BE2C (cell line): ENCODE measurements at regions not wholly inside any gene's neighbourhood (a gene's known extent, or its start where the extent isn't known, plus 50 kb on each side); places are given as distances from the start of the nearest gene placed in this dataset.

Experiments
- DNase-seq: peaks from one replicate; pipeline ENCODE4 v3.0.0-alpha.2; 2020
- H3K27me3 ChIP-seq: fragments of 250-450 bp; sonication (Bioruptor Pico); 2 replicates; pipeline ENCODE4 v1.5.1; 2020; ENCODE audit warnings: mild to moderate bottlenecking
- H3K36me3 ChIP-seq: fragments of 250-450 bp; sonication (Bioruptor Pico); 2 replicates; pipeline ENCODE4 v1.5.1; 2020; ENCODE audit warnings: mild to moderate bottlenecking
- H3K4me1 ChIP-seq: fragments of 250-450 bp; sonication (Bioruptor Pico); 2 replicates; pipeline ENCODE4 v1.5.1; 2020
- H3K4me3 ChIP-seq: 2 replicates; pipeline ENCODE4 v1.5.1; 2011; ENCODE audit warnings: low read depth, low read length
- H3K9me3 ChIP-seq: fragments of 250-450 bp; sonication (Bioruptor Pico); 2 replicates; pipeline ENCODE4 v1.5.1; 2020
- TF ChIP-seq, protein P1 (sequence below): IDR thresholded peaks from 2 replicates; pipeline ENCODE4 v1.5.1; 2012; ENCODE audit warnings: mild to moderate bottlenecking, low read depth, low read length

DNA sequence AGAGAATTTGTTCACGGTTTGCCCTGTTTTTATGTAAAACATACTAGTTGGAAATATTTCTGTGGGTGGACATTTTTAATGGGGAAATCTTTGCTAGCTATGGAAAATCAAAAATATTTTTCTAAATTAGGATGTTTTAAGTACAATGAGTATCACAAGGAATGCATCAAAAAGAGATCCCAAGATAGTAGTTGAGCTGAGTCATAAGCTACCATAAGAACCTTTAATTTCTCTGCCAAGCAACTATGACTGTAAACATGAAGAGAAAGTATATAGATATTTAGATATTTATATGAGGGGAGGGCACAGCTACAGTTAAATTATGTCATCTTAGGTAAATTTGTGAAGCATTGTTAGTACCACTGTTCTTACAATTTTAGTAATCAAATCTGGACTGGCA is 646.2 kb downstream of the XIRP2 start:
- no peaks in the 10 kb centered on the region for H3K36me3 ChIP-seq
- TF ChIP-seq, protein P1, sequence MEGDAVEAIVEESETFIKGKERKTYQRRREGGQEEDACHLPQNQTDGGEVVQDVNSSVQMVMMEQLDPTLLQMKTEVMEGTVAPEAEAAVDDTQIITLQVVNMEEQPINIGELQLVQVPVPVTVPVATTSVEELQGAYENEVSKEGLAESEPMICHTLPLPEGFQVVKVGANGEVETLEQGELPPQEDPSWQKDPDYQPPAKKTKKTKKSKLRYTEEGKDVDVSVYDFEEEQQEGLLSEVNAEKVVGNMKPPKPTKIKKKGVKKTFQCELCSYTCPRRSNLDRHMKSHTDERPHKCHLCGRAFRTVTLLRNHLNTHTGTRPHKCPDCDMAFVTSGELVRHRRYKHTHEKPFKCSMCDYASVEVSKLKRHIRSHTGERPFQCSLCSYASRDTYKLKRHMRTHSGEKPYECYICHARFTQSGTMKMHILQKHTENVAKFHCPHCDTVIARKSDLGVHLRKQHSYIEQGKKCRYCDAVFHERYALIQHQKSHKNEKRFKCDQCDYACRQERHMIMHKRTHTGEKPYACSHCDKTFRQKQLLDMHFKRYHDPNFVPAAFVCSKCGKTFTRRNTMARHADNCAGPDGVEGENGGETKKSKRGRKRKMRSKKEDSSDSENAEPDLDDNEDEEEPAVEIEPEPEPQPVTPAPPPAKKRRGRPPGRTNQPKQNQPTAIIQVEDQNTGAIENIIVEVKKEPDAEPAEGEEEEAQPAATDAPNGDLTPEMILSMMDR: no peak
- H3K4me3 ChIP-seq: no peak overlapping the region
- H3K9me3 ChIP-seq: no peaks in the 10 kb centered on the region
- H3K4me1 ChIP-seq: no peaks in the 10 kb centered on the region
- DNase-seq: no peak
- no peaks in the 10 kb centered on the region for H3K27me3 ChIP-seq

DNA sequence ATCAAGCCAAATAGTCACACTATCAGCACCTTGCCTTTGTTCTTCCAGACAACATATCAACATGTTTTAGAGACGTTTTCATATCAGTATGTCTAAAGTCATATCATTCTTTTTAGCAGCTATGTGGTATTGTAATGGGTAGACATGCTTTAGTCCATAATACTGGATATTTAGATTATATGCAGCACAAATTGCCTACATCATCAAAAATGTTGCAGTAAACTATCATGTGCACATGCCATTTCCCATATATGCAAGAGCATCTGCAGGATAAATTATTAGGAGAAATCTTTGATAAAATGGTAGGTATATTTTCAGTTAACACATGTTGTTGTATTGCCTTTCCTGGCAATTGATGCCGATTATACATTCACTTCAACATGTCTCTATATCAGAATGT is 636.5 kb downstream of the XIRP2 start:
- H3K4me1 ChIP-seq: no peaks in the 10 kb centered on the region
- H3K27me3 ChIP-seq: no peaks in the 10 kb centered on the region
- H3K36me3 ChIP-seq: no peaks in the 10 kb centered on the region
- no peaks in the 10 kb centered on the region for H3K9me3 ChIP-seq
- DNase-seq: no peak
- no peak overlapping the region for H3K4me3 ChIP-seq
- TF ChIP-seq, protein P1: no peak

DNA sequence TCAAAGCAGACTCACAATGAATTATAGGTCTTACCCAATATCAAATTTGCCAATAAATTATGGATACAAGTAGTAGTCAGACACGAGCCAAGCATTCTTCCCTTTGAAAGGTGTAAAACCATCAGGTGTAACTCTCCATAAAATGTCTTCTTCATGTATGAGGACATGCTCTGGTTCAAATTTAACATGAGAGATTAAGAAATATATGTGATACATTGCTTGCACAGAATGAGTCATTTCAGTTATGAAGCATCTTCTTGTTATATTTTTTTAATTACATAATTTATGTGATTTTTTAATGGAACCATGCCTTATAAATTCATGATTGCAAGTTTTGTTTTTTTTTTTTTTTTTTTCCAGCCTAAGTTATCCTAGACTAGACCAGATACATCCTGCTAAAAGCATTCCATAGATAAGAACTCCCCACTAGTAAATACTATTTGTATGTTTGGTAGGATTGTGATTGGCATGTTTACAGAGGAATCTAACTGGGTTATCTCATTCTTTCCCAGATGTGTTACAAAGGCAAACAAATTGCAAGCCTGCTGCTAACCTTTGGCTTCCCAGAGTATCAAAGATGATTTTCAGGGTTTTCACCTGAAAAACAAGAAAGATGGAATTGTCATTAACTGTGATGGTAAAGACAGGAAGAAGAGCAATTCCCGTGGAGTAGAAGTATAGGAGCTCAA is 621.9 kb downstream of the XIRP2 start:
- DNase-seq: no peak
- H3K4me3 ChIP-seq: no peak overlapping the region
- H3K9me3 ChIP-seq: no peaks in the 10 kb centered on the region
- no peaks in the 10 kb centered on the region for H3K27me3 ChIP-seq
- no peaks in the 10 kb centered on the region for H3K36me3 ChIP-seq
- H3K4me1 ChIP-seq: no peaks in the 10 kb centered on the region
- TF ChIP-seq, protein P1: no peak

DNA sequence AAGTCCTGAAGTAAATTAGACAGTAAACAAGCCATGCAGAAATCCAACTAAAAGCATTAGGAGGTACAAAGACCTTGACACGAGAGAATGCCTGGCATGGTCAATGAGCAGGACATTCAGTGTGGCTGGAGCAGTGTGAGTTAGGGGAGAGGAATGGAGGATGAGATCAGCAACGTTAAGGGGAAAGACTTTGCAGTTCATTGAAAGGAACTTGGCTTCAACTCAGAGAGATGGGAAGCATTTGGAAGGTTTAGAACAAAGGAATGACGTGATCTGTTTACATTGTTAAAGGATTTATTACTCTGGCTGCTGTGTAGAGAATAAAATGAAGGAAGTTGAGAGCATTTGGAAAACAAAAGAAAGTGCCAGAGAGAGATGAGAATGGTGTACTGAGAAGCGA is 621.3 kb downstream of the XIRP2 start:
- TF ChIP-seq, protein P1: no peak
- no peaks in the 10 kb centered on the region for H3K9me3 ChIP-seq
- H3K4me3 ChIP-seq: no peak overlapping the region
- no peaks in the 10 kb centered on the region for H3K36me3 ChIP-seq
- no peak for DNase-seq
- no peaks in the 10 kb centered on the region for H3K4me1 ChIP-seq
- no peaks in the 10 kb centered on the region for H3K27me3 ChIP-seq

DNA sequence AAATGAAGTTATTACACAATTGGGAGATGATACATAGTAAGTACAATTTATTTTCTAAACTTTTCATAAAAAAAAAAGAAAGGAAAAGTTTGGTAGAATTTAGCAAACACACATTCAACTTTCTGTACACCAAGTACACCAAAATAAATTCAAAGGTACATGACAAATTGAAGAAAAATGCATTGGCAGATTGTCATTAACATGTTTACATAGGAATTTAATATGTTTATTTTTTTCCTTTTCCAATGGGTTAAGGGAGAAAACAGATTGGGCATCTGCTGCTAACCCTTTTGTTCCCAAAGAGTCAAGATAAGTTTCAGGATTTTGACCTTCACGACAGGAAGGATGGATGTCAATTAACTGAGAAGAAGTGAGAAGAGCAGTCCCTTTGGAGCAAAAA is 620.4 kb downstream of the XIRP2 start:
- no peak overlapping the region for H3K4me3 ChIP-seq
- no peaks in the 10 kb centered on the region for H3K36me3 ChIP-seq
- no peaks in the 10 kb centered on the region for H3K9me3 ChIP-seq
- TF ChIP-seq, protein P1: no peak
- no peaks in the 10 kb centered on the region for H3K4me1 ChIP-seq
- H3K27me3 ChIP-seq: no peaks in the 10 kb centered on the region
- no peak for DNase-seq

DNA sequence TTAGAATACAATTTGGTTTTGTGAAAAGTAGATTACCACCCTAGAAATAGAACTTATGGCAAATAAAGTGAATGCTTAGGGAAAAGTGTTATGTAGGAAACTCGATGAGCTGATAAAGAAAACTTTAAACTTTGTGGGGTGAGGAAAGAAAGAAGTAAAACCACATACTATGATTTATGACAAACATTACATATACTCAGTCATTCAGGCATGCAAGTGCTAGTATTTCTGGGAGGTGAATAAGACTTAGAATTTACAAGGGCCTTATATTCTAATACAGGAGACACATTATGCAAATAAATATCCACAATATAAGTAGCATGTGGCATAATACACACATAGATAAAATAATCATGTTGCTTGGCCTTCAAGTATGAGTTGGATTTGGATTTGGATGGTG is 618.1 kb downstream of the XIRP2 start:
- Histone ChIP-seq H3K27me3 (no peaks in the 10 kb centered on the region), H3K4me1 (no peaks in the 10 kb centered on the region), H3K4me3 (no peak overlapping the region), H3K36me3 (no peaks in the 10 kb centered on the region), H3K9me3 (no peaks in the 10 kb centered on the region)
- TF ChIP-seq, protein P1: no peak
- no peak for DNase-seq
